ENCODE measurements at regions not wholly inside any gene's neighbourhood (a gene's known extent, or its start where the extent isn't known, plus 50 kb on each side); places are given as distances from the start of the nearest gene placed in this dataset.
"Not testable (repeated sequence)": the region's sequence is repeated elsewhere in the genome, so short reads cannot be mapped to it uniquely, and the experiment has no call there.

- Histone ChIP-seq H3K4me3 (no peak overlapping the region), H3K9me3 (no peaks in the 10 kb centered on the region), H3K27ac (no peak overlapping the region), H3K36me3 (no peaks in the 10 kb centered on the region), H3K4me1 (ENCODE audit: insufficient read depth) (no peaks in the 10 kb centered on the region), H3K27me3 (no peaks in the 10 kb centered on the region)
- no peak for DNase-seq
- intact Hi-C loops (cut with DNase I), result no loop called here
- TF ChIP-seq CTCF (IDR thresholded peaks at IDR 0.05), result no peak
- TF ChIP-seq EP300 (IDR thresholded peaks at IDR 0.05), result no peak
- no peak for TF ChIP-seq POLR2A (IDR thresholded peaks at IDR 0.05)
Observed at GRCh38 chr6:84836366-84836765, 72.0 kb upstream of the TBX18 start.

- no peak overlapping the region for H3K27ac ChIP-seq
- intact Hi-C loops (cut with DNase I), result no loop called here
- DNase-seq, result no peak
- H3K9me3 ChIP-seq, result no peaks in the 10 kb centered on the region
- TF ChIP-seq CTCF (IDR thresholded peaks at IDR 0.05) (no peak), EP300 (IDR thresholded peaks at IDR 0.05) (no peak), POLR2A (IDR thresholded peaks at IDR 0.05) (no peak)
- H3K27me3 ChIP-seq, result no peaks in the 10 kb centered on the region
- H3K36me3 ChIP-seq, result no peaks in the 10 kb centered on the region
- no peaks in the 10 kb centered on the region for H3K4me1 ChIP-seq (ENCODE audit: insufficient read depth)
- 42 to 65% (median 46%) methylated on average over 1 of the region's 1 CpG for WGBS, 3 donors
- no peak overlapping the region for H3K4me3 ChIP-seq
Observed at GRCh38 chr6:84835340-84835739, 70.9 kb upstream of the TBX18 start.

GRCh38 chr6:84831924-84832323 lies 67.5 kb upstream of the TBX18 start:
- H3K36me3 ChIP-seq; H3K4me3 ChIP-seq; H3K27me3 ChIP-seq; H3K9me3 ChIP-seq; H3K4me1 ChIP-seq (ENCODE audit: insufficient read depth); DNase-seq; H3K27ac ChIP-seq; intact Hi-C loops (cut with DNase I): not testable (repeated sequence)
- 69 to 77% (median 75%) methylated on average over 6 of the region's 6 CpGs for WGBS, 3 donors

GRCh38 chr6:84825461-84825860 lies 61.1 kb upstream of the TBX18 start:
- Histone ChIP-seq H3K27ac (no peak overlapping the region), H3K36me3 (no peaks in the 10 kb centered on the region), H3K9me3 (no peaks in the 10 kb centered on the region), H3K27me3 (no peaks in the 10 kb centered on the region), H3K4me1 (ENCODE audit: insufficient read depth) (no peaks in the 10 kb centered on the region), H3K4me3 (no peak overlapping the region)
- intact Hi-C loops (cut with DNase I), result no loop called here
- TF ChIP-seq EP300 (IDR thresholded peaks at IDR 0.05), result no peak
- no peak for TF ChIP-seq POLR2A (IDR thresholded peaks at IDR 0.05)
- TF ChIP-seq CTCF (IDR thresholded peaks at IDR 0.05), result no peak
- WGBS, 3 donors, result 30 to 72% (median 52%) methylated on average over 1 of the region's 1 CpG
- DNase-seq, result no peak

GRCh38 chr6:84821314-84821713 lies 56.9 kb upstream of the TBX18 start:
- H3K36me3 ChIP-seq; H3K9me3 ChIP-seq; intact Hi-C loops (cut with DNase I); H3K27me3 ChIP-seq; H3K27ac ChIP-seq; H3K4me3 ChIP-seq; H3K4me1 ChIP-seq (ENCODE audit: insufficient read depth); DNase-seq: not testable (repeated sequence)
- 77 to 92% (median 85%) methylated on average over 1 of the region's 1 CpG for WGBS, 3 donors

- 13 to 24% (median 21%) methylated on average over 3 of the region's 3 CpGs for WGBS, 3 donors
- Histone ChIP-seq H3K4me3 (no peak overlapping the region), H3K27me3 (no peaks in the 10 kb centered on the region), H3K4me1 (ENCODE audit: insufficient read depth) (no peaks in the 10 kb centered on the region), H3K27ac (no peak overlapping the region), H3K9me3 (no peaks in the 10 kb centered on the region), H3K36me3 (no peaks in the 10 kb centered on the region)
- TF ChIP-seq EP300 (IDR thresholded peaks at IDR 0.05) (no peak), POLR2A (IDR thresholded peaks at IDR 0.05) (no peak), CTCF (IDR thresholded peaks at IDR 0.05) (no peak)
- intact Hi-C loops (cut with DNase I), result no loop called here
- DNase-seq, result no peak
Observed at GRCh38 chr6:84816741-84817140, 52.3 kb upstream of the TBX18 start.

Measured in ovary (tissue), 7 donors.